GM19035 (cell line): ENCODE measurements at regions not wholly inside any gene's neighbourhood (a gene's known extent, or its start where the extent isn't known, plus 50 kb on each side); places are given as distances from the start of the nearest gene placed in this dataset.
"Not testable (repeated sequence)": the region's sequence is repeated elsewhere in the genome, so short reads cannot be mapped to it uniquely, and the experiment has no call there.

Source experiments
- ATAC-seq: cut with Tn5 transposase; IDR thresholded peaks from one replicate; pipeline ENCODE4 v1.9.1; 2021; ENCODE audit not compliant: unreplicated experiment

DNA sequence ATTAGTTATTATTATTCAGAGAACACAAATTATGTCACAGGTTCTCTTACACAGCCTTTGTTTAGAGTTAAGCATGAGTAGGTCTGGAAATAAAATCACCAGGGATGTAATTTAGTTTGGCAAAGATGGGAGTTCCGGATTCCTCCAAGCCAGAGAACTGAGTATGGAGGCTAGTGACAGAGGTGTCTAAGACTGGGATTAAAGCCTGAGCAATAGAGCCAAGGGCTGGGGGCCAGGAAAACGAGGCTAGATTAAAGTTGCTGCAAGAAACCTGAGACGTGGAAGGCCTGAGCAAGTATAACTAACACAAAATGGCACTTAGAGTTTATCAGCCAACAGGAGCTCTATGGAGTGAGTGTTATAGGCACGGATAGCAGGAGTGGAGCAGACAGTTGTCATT is 381.6 kb downstream of the SRGAP2C start:
- ATAC-seq, result no peak

DNA sequence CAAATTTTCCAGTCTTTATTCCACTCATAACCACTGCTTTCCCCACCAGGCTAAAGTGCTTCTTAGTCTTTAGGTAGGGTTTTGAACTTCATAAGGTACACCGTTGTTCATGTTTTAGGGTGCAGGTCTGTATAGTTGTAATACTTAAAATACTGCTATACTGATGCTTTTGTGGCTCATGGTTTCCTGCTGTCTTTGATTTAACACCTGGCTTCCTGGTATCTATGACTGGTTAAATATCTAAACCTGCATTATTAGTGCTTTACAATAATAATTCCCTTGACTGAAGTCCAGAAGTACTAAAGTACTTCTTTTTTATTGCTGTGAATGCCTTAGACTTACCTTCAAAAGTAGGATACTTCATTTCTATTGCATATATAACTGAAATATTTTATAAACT is 384.7 kb downstream of the SRGAP2C start:
- no peak for ATAC-seq

DNA sequence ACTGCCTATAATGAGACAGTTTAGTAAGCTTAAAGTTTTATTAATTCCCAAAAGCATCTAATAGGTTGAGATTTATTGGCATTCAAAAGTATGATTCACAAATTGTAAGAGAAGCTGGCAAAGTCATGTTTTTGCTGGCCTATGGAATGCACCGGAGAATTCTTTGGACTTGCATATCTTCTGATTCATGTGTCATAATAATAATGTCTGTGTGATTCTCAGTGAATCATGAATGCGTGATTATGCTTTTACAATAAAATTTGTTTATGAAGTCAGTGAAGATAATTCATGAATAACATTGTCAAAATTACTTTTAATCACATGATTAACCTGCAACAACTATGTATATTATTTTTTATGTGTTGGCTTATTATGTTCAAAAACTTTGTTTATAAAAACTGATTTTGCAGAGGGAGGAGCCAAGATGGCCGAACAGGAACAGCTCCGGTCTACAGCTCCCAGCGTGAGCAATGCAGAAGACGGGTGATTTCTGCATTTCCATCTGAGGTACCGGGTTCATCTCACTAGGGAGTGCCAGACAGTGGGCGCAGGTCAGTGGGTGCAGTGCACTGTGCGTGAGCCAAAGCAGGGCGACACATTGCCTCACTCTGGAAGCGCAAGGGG is 389.2 kb downstream of the SRGAP2C start:
- ATAC-seq, result not testable (repeated sequence)

DNA sequence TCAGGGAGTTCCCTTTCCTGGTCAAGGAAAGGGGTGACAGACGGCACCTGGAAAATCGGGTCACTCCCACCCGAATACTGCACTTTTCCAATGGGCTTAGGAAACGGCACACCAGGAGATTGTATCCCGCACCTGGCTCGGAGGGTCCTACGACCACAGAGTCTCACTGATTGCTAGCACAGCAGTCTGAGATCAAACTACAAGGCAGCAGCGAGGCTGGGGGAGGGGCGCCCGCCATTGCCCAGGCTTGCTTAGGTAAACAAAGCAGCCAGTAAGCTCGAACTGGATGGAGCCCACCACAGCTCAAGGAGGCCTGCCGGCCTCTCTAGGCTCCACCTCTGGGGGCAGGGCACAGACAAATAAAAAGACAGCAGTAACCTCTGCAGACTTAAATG is 389.7 kb downstream of the SRGAP2C start:
- not testable (repeated sequence) for ATAC-seq

DNA sequence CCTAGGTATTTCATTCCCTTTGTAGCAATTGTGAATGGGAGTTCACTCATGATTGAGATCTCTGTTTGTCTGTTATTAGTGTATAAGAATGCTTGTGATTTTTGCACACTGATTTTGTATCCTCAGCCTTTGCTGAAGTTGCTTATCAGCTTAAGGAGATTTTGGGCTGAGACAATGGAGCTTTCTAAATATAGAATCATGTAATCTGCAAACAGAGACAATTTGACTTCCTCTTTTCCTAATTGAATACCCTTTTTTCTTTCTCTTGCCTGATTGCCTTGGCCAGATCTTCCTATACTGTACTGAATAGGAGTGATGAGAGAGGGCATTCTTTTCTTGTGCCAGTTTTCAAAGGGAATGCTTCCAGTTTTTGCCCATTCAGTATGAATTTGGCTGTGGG is 398.1 kb downstream of the SRGAP2C start:
- ATAC-seq, result not testable (repeated sequence)

DNA sequence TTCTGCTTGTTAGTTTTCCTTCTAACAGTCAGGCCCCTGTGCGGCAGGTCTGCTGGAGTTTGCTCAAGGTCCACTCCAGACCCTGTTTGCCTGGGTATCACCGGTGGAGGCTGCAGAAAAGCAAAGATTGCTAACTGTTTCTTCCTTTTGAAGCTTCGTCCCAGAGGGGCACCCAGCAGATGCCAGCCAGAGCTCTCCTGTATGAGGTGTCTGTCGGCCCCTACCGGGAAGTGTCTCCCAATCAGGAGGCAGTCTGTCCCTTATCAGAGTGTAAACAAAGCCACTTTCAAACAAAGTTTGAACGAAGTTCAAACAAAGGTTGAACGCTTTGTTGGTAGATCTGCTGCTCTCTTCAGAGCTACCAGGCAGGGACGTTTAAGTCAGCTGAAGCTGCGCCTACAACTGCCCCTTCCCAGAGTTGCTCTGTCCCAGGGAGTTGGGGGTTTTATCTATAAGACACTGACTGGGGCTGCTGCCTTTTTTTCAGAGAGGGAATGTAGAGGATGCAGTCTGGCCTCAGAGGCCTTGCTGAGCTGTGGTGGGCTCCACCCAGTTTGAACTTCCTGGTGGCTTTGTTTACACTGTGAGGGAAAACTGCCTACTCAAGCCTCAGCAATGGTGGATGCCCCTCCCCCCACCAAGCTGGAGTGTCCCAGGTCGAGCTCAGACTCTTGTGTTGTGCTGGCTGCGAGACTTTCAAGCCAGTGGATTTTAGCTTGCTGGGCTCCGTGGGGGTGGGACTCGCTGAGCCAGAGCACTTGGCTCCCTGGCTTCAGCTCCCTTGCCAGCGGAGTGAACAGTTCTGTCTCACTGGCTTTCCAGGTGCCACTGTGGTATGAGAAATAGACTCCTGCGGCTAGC is 401.8 kb downstream of the SRGAP2C start:
- ATAC-seq, result no peak

DNA sequence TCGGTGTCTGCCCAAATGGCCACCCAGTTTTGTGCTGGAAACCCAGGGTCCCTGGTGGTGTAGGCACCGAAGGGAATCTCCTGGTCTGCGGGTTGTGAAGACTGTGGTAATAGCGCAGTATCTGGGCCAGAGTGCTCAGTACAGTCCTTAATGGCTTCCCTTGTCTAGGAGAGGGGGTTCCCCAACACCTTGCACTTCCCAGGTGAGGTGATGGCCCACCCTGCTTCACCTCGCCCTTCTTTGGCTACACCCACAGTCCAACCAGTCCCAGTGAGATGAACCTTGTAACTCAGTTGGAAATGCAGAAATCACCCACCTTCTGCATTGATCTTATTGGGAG is 402.4 kb downstream of the SRGAP2C start:
- no peak for ATAC-seq

DNA sequence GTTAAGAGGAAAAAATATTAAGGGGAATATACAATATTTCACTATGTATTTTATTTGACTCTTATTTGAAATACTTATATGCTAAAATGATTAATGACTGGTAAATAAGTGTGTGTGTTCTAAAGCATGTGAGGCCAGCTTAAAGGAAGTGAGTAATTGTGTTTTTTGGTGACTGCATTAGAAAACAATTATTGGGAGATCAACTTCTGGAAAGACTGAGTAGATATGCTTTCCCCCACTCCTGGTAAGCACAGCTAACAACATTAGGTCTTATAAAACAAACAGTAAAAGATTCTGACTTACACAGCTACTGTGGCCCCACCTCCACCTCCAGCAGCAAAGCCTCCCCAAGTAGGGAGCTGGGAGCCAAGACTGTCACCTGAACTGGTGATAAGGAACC is 403.0 kb downstream of the SRGAP2C start:
- no peak for ATAC-seq

DNA sequence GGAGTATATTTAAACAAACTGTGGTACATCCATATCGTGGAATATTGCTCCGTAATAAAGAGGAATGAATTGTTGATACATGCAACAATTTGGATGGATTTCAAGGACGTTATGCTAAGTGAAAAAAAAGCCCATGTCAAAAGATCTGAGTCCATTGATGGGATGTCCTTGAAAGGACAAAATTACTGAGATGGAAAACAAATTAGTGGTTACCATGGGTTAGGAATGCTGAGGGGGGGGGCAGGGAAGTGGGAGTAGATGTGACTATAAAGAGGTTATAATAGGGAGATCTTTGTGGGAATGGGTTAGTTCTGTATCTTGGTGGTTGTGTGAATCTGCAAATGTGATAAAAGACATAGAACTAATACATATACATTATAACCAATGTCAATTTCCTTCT is 409.3 kb downstream of the SRGAP2C start:
- ATAC-seq, result no peak

DNA sequence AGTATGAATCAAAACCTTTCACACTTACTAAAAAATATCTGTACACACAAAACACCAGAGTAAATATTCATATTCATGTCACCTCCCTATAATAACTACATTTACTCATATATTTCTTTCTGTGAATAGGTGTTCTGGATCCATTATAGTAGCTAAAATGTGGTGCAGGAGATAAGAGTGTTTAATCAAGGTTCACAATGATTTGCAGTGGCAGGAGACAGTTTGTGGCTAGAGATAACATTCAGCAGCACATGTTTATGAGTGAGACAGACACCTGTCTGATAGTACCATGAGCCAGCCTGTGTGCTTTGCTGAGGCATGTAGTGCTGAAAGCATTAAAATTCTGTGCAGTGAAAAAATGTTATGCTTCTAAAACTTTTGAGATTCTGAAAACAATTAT is 410.3 kb downstream of the SRGAP2C start:
- ATAC-seq, result no peak

DNA sequence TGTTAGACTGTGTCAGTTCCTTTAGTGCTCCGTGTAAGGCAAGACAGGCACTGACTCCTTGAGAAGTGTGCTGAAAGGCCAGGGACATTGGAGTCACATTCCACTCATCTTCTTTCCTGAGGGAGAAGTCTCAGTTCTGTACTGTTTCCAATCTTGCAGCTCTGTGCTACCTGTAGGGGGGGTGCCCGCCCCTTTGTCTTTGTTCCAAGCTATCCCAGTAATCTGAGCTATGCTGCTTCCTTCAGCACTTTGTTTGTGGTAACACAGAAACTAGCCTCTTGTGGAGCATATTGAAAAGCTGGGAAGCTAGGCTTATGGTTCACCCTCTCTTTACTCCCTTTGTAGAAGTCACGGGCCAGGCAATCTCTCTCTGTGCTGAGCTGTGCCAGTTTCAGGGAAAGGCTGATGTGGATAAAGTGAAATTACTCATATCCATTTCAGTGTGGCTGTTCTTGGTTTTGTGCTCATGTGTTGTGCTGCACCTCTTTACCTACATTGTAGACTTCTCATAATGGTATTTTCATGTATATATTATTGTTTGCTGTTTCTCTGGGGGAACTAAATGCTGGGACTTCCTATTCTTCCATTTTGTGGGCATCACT is 420.2 kb downstream of the SRGAP2C start:
- not testable (repeated sequence) for ATAC-seq

DNA sequence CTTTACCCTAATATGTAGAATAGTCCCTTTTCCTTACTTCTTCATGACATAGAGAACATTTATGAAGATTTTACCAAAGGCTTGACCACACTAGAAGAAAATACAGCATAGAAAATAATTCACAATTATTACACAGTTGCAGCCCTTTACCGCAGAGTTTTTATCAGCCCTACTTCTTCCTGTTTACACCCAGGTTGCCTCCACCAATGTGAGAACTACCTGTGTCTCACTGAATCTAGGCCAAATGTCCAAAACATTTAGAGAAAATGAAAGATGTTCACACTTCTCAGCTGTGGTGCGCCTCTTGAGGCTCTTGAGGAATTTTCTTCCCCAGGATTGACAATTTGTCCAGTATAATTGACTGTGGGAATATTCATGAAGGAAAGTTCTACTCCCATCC is 422.7 kb downstream of the SRGAP2C start:
- ATAC-seq, result not testable (repeated sequence)
